Suprapubic skin (tissue), 4 donors: ENCODE measurements at regions not wholly inside any gene's neighbourhood (a gene's known extent, or its start where the extent isn't known, plus 50 kb on each side); places are given as distances from the start of the nearest gene placed in this dataset.

ENCODE experiments used
- DNase-seq, 2 donors: peaks; one replicate each; pipeline ENCODE4 v3.0.0-alpha.2; 2019; ENCODE audit warnings: low spot score in 2 of 2
- H3K27ac ChIP-seq: fragments of 200-600 bp; sonication (generic); one replicate; pipeline ENCODE4 v1.5.1; 2019
- H3K27me3 ChIP-seq: fragments of 200-600 bp; sonication (generic); one replicate; pipeline ENCODE4 v1.5.1; 2019
- H3K36me3 ChIP-seq: fragments of 200-600 bp; sonication (generic); one replicate; pipeline ENCODE4 v1.5.1; 2019
- H3K4me1 ChIP-seq: fragments of 200-600 bp; sonication (generic); one replicate; pipeline ENCODE4 v1.5.1; 2019
- H3K4me3 ChIP-seq: fragments of 200-600 bp; sonication (generic); one replicate; pipeline ENCODE4 v1.5.1; 2019; ENCODE audit warnings: mild to moderate bottlenecking
- H3K9me3 ChIP-seq: fragments of 200-600 bp; sonication (generic); one replicate; pipeline ENCODE4 v1.5.1; 2019
- CTCF ChIP-seq, 2 donors: fragments of 200-600 bp in 1 of 2; fragments of 450-650 bp in 1 of 2; sonication (generic) in 1 of 2; IDR thresholded peaks; one replicate each; pipeline ENCODE4 v1.5.1; 2016 to 2019; ENCODE audit warnings: antibody characterized with exemption in 2 of 2, mild to moderate bottlenecking in 1 of 2, moderate library complexity in 1 of 2
- EP300 ChIP-seq: sonication (generic); formaldehyde crosslinking; IDR thresholded peaks from one replicate; pipeline ENCODE4 v1.6.1; 2017; ENCODE audit warnings: antibody characterized with exemption
- POLR2A ChIP-seq, 2 donors: fragments of 450-650 bp; IDR thresholded peaks; one replicate each; pipeline ENCODE4 v1.6.1; 2017; ENCODE audit warnings: antibody characterized with exemption in 2 of 2, mild to moderate bottlenecking in 2 of 2, moderate library complexity in 2 of 2
- POLR2AphosphoS5 ChIP-seq, 3 donors: sonication (generic); formaldehyde crosslinking; IDR thresholded peaks; one replicate each; pipeline ENCODE4 v1.6.1; 2017; ENCODE audit warnings: antibody characterized with exemption in 3 of 3
- WGBS: methylation state at CpG from one replicate; pipeline ENCODE4 v1.1.5; 2018; 5-methylcytosine and 5-hydroxymethylcytosine counted together

- Histone ChIP-seq H3K36me3 (no peaks in the 10 kb centered on the region), H3K27ac (no peak overlapping the region), H3K27me3 (no peaks in the 10 kb centered on the region), H3K4me1 (no peaks in the 10 kb centered on the region), H3K4me3 (no peak overlapping the region), H3K9me3 (no peaks in the 10 kb centered on the region)
- WGBS, result 49% methylated on average over 2 of the region's 2 CpGs
- TF ChIP-seq CTCF (IDR thresholded peaks at IDR 0.05) (no peak), EP300 (no peak), POLR2A (IDR thresholded peaks at IDR 0.05) (no peak), POLR2AphosphoS5 (IDR thresholded peaks at IDR 0.05) (no peak)
- DNase-seq, result no peak
Observed at GRCh38 chr11:87870086-87870485, 305.2 kb downstream of the RAB38 start.

- Histone ChIP-seq H3K4me3 (no peak overlapping the region), H3K9me3 (no peaks in the 10 kb centered on the region), H3K27ac (no peak overlapping the region), H3K27me3 (no peaks in the 10 kb centered on the region), H3K36me3 (no peaks in the 10 kb centered on the region), H3K4me1 (no peaks in the 10 kb centered on the region)
- TF ChIP-seq EP300 (no peak), POLR2A (IDR thresholded peaks at IDR 0.05) (no peak), POLR2AphosphoS5 (IDR thresholded peaks at IDR 0.05) (no peak), CTCF (IDR thresholded peaks at IDR 0.05) (no peak)
- DNase-seq, result no peak
- WGBS, result 92% methylated on average over 1 of the region's 1 CpG
Observed at GRCh38 chr11:87866951-87867350, 308.3 kb downstream of the RAB38 start.

- no peak for TF ChIP-seq EP300
- TF ChIP-seq POLR2A (IDR thresholded peaks at IDR 0.05), result no peak
- no peak for TF ChIP-seq CTCF (IDR thresholded peaks at IDR 0.05)
- TF ChIP-seq POLR2AphosphoS5 (IDR thresholded peaks at IDR 0.05), result no peak
- no peaks in the 10 kb centered on the region for H3K27me3 ChIP-seq
- H3K36me3 ChIP-seq, result no peaks in the 10 kb centered on the region
- no peak for DNase-seq
- no peaks in the 10 kb centered on the region for H3K4me1 ChIP-seq
- H3K4me3 ChIP-seq, result no peak overlapping the region
- WGBS, result 76% methylated on average over 4 of the region's 4 CpGs
- no peaks in the 10 kb centered on the region for H3K9me3 ChIP-seq
- H3K27ac ChIP-seq, result no peak overlapping the region
Observed at GRCh38 chr11:87861030-87861429, 314.2 kb downstream of the RAB38 start.

GRCh38 chr11:87859636-87860035 is 315.6 kb downstream of the RAB38 start:
- no peak for DNase-seq
- Histone ChIP-seq H3K36me3 (no peaks in the 10 kb centered on the region), H3K9me3 (no peaks in the 10 kb centered on the region), H3K27me3 (no peaks in the 10 kb centered on the region), H3K4me3 (no peak overlapping the region), H3K4me1 (no peaks in the 10 kb centered on the region), H3K27ac (no peak overlapping the region)
- TF ChIP-seq CTCF (IDR thresholded peaks at IDR 0.05) (no peak), POLR2AphosphoS5 (IDR thresholded peaks at IDR 0.05) (no peak), POLR2A (IDR thresholded peaks at IDR 0.05) (no peak)
- WGBS, result 57% methylated on average over 1 of the region's 1 CpG

- Histone ChIP-seq H3K27me3 (no peaks in the 10 kb centered on the region), H3K36me3 (no peaks in the 10 kb centered on the region), H3K4me3 (no peak overlapping the region), H3K9me3 (no peaks in the 10 kb centered on the region), H3K27ac (no peak overlapping the region), H3K4me1 (no peaks in the 10 kb centered on the region)
- TF ChIP-seq POLR2A (IDR thresholded peaks at IDR 0.05), result no peak
- no peak for TF ChIP-seq EP300
- no peak for TF ChIP-seq CTCF (IDR thresholded peaks at IDR 0.05)
- no peak for TF ChIP-seq POLR2AphosphoS5 (IDR thresholded peaks at IDR 0.05)
- 65% methylated on average over 1 of the region's 1 CpG for whole genome bisulfite sequencing
- no peak for DNase-seq
Observed at GRCh38 chr11:87851827-87852226, 323.4 kb downstream of the RAB38 start.
